ENCODE measurements at regions not wholly inside any gene's neighbourhood (a gene's known extent, or its start where the extent isn't known, plus 50 kb on each side); places are given as distances from the start of the nearest gene placed in this dataset.
"Not testable (repeated sequence)": the region's sequence is repeated elsewhere in the genome, so short reads cannot be mapped to it uniquely, and the experiment has no call there.

GRCh38 chr20:12084482-12084881 is 166.8 kb downstream of the BTBD3 start:
- Histone ChIP-seq H3K9me3 (no peaks in the 10 kb centered on the region), H3K36me3 (no peaks in the 10 kb centered on the region), H3K4me1 (ENCODE audit: insufficient read depth) (no peaks in the 10 kb centered on the region), H3K27ac (no peak overlapping the region), H3K4me3 (no peak overlapping the region), H3K27me3 (no peaks in the 10 kb centered on the region)
- WGBS, 3 donors, result 89 to 93% (median 92%) methylated on average over 2 of the region's 2 CpGs
- TF ChIP-seq CTCF (IDR thresholded peaks at IDR 0.05), result no peak
- TF ChIP-seq EP300 (IDR thresholded peaks at IDR 0.05), result no peak
- no peak for TF ChIP-seq POLR2A (IDR thresholded peaks at IDR 0.05)
- no peak for DNase-seq
- intact Hi-C loops (cut with DNase I), result no loop called here

- TF ChIP-seq POLR2A (IDR thresholded peaks at IDR 0.05), result no peak
- no peak for TF ChIP-seq CTCF (IDR thresholded peaks at IDR 0.05)
- TF ChIP-seq EP300 (IDR thresholded peaks at IDR 0.05), result no peak
- no peaks in the 10 kb centered on the region for H3K27me3 ChIP-seq
- no peak overlapping the region for H3K27ac ChIP-seq
- intact Hi-C loops (cut with DNase I), result no loop called here
- H3K4me1 ChIP-seq (ENCODE audit: insufficient read depth), result no peaks in the 10 kb centered on the region
- no peaks in the 10 kb centered on the region for H3K9me3 ChIP-seq
- DNase-seq, result no peak
- no peak overlapping the region for H3K4me3 ChIP-seq
- H3K36me3 ChIP-seq, result no peaks in the 10 kb centered on the region
- 42 to 61% (median 58%) methylated on average over 1 of the region's 1 CpG for WGBS, 3 donors
These were observed 168.7 kb downstream of the BTBD3 start for GRCh38 chr20:12086359-12086758.

GRCh38 chr20:12090920-12091319 is 173.2 kb downstream of the BTBD3 start:
- intact Hi-C loops (cut with DNase I), result no loop called here
- no peaks in the 10 kb centered on the region for H3K4me1 ChIP-seq (ENCODE audit: insufficient read depth)
- no peaks in the 10 kb centered on the region for H3K27me3 ChIP-seq
- TF ChIP-seq EP300 (IDR thresholded peaks at IDR 0.05) (no peak), POLR2A (IDR thresholded peaks at IDR 0.05) (no peak), CTCF (IDR thresholded peaks at IDR 0.05) (no peak)
- no peak overlapping the region for H3K4me3 ChIP-seq
- H3K36me3 ChIP-seq, result no peaks in the 10 kb centered on the region
- 71 to 90% (median 78%) methylated on average over 1 of the region's 1 CpG for WGBS, 3 donors
- no peaks in the 10 kb centered on the region for H3K9me3 ChIP-seq
- no peak for DNase-seq
- H3K27ac ChIP-seq, result no peak overlapping the region

- Histone ChIP-seq H3K27me3 (no peaks in the 10 kb centered on the region), H3K27ac (no peak overlapping the region), H3K4me1 (ENCODE audit: insufficient read depth) (no peaks in the 10 kb centered on the region), H3K36me3 (no peaks in the 10 kb centered on the region), H3K9me3 (no peaks in the 10 kb centered on the region), H3K4me3 (no peak overlapping the region)
- intact Hi-C loops (cut with DNase I), result no loop called here
- WGBS, 3 donors, result 94 to 95% (median 95%) methylated on average over 10 of the region's 10 CpGs
- TF ChIP-seq EP300 (IDR thresholded peaks at IDR 0.05), result no peak
- TF ChIP-seq POLR2A (IDR thresholded peaks at IDR 0.05), result no peak
- no peak for TF ChIP-seq CTCF (IDR thresholded peaks at IDR 0.05)
- DNase-seq, result no peak
These were observed 175.5 kb downstream of the BTBD3 start for GRCh38 chr20:12093057-12093796.

GRCh38 chr20:12093797-12094190 is 176.1 kb downstream of the BTBD3 start:
- not testable (repeated sequence) for H3K27ac ChIP-seq; H3K27me3 ChIP-seq; H3K4me1 ChIP-seq (ENCODE audit: insufficient read depth); H3K9me3 ChIP-seq; H3K4me3 ChIP-seq; H3K36me3 ChIP-seq; DNase-seq
- intact Hi-C loops (cut with DNase I), result loop anchor here in 1 of 4 donors (2.0 kb wide), 1 partner anchor 15 kb away; no protein-coding TSS in a partner anchor
- WGBS, 3 donors, result 77 to 88% (median 77%) methylated on average over 3 of the region's 3 CpGs
